OCI-LY3 (cell line): ENCODE measurements at regions not wholly inside any gene's neighbourhood (a gene's known extent, or its start where the extent isn't known, plus 50 kb on each side); places are given as distances from the start of the nearest gene placed in this dataset.

Experiments used
- CTCF ChIP-seq: fragments of 200-600, 300-600 bp; sonication (generic); IDR thresholded peaks from 2 replicates; pipeline ENCODE4 v1.5.1; 2014; ENCODE audit warnings: antibody characterized with exemption, low read length, low read depth
- EZH2phosphoT487 ChIP-seq: fragments of 200-600 bp; shearing (Covaris generic); IDR thresholded peaks from 2 replicates; pipeline ENCODE4 v1.6.1; 2018; ENCODE audit warnings: antibody characterized with exemption, mixed run types, low read depth

DNA sequence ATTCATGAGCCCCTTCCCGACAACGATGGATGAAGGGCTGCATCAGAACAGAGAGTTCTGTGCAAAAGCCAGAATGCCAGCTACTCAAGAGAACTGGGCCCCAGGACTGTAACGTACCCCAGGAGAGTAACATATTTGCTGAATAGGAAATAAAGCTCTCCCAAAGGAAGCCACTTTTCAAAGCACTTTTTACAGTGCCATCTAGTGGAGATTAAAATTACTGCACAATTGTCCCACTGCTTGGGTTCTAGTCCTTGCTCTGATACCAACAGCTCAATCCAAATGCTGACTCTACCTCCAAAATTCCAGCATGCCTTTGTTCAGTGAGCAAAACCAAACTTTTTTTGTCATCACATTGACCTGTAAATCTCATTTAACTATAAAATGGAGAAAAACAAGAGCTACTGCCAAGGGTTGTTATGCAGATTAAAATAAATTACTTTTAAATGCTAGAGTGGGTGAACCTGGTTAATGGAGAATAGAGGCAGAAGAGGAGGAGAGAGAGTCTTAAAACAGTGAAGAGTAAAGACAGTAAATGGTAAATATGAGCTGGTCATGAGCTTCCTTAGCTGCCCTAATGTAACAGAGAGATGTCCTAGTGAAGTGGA is 87.6 kb upstream of the FSHB start:
- peak; percentile 78 for TF ChIP-seq CTCF
- TF ChIP-seq EZH2phosphoT487, result no peak
